ENCODE measurements at regions not wholly inside any gene's neighbourhood (a gene's known extent, or its start where the extent isn't known, plus 50 kb on each side); places are given as distances from the start of the nearest gene placed in this dataset.
A peak's percentile ranks its signal among the peaks of the same experiment; 100 is the strongest.

GRCh38 chr4:141814499-141814898 lies 178.1 kb downstream of the IL15 start:
- H3K4me3 ChIP-seq (ENCODE audit: low read length) = no peak overlapping the region
- peak; percentile 32 for DNase-seq (ENCODE audit: low read depth)
- no peak for TF ChIP-seq CTCF (IDR thresholded peaks at IDR 0.05; ENCODE audit: insufficient read depth, low read depth, low read length, missing control alignments)

GRCh38 chr4:141815646-141816045 lies 179.3 kb downstream of the IL15 start:
- no peak overlapping the region for H3K4me3 ChIP-seq (ENCODE audit: low read length)
- no peak for DNase-seq (ENCODE audit: low read depth)
- TF ChIP-seq CTCF (IDR thresholded peaks at IDR 0.05; ENCODE audit: insufficient read depth, low read depth, low read length, missing control alignments) = no peak

DNA sequence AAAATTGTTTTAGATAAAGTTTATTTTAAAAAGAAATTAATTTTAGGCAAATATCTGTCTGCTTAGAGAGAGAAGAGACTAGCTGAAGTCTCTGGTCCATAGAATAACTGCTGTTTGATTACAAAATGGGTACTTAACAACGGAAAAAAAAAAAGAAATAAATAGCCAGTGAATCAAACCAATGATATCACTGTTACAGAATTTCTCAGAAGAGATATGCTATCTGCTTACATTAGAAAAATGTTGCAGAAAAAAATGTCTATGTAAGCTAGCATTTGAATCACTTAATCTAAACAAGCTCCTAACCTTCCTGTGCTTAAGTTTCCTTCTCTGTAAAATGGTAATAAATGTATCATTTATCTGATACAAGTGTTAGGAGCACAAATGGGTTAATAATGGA lies 189.9 kb downstream of the IL15 start:
- TF ChIP-seq CTCF (IDR thresholded peaks at IDR 0.05; ENCODE audit: insufficient read depth, low read depth, low read length, missing control alignments) = no peak
- no peak for DNase-seq (ENCODE audit: low read depth)
- no peak overlapping the region for H3K4me3 ChIP-seq (ENCODE audit: low read length)

DNA sequence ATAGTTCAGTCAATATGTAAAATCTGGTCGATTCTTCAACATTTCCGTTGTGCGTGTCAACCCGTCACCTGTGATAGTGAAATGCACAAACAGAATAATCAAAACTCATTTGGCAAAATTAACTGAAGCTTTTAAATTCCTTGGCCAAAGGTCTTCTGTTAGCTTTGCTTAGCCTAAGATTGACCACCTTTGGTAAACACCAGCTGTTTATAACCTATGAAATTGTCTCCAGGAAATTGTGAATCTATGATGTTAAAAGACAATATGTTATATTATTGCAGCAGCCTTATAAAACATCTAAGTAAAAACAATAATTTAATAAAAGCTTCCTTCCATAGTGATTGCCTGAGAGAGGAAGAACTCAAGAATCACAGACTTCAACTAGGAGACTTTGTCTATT lies 196.8 kb downstream of the IL15 start:
- no peak for TF ChIP-seq CTCF (IDR thresholded peaks at IDR 0.05; ENCODE audit: insufficient read depth, low read depth, low read length, missing control alignments)
- H3K4me3 ChIP-seq (ENCODE audit: low read length) = no peak overlapping the region
- no peak for DNase-seq (ENCODE audit: low read depth)

GRCh38 chr4:141840299-141840986 lies 204.1 kb downstream of the IL15 start:
- TF ChIP-seq CTCF (IDR thresholded peaks at IDR 0.05; ENCODE audit: insufficient read depth, low read depth, low read length, missing control alignments) = no peak
- DNase-seq (ENCODE audit: low read depth) = no peak
- no peak overlapping the region for H3K4me3 ChIP-seq (ENCODE audit: low read length)

DNA sequence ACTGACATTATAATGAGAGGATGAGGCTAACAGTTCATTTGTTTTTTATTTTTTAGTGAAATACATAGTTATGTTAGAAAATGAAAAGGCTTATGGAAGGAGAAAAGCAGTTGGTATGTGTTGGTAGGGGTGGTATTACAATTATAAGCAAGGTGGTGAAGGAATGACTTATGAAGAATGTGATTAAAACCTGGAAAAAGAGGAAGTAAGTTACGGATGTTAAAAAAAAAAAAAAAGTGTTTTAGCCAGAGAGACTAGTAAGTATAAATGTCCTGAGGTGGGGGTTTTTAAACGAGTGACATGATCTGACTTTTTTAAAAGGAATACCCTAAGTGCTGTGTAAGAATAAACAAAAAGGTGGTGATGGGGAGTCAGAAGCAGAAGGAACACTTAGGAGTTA lies 206.8 kb downstream of the IL15 start:
- TF ChIP-seq CTCF (IDR thresholded peaks at IDR 0.05; ENCODE audit: insufficient read depth, low read depth, low read length, missing control alignments) = no peak

GRCh38 chr4:141845901-141846300 lies 209.5 kb downstream of the IL15 start:
- no peak overlapping the region for H3K4me3 ChIP-seq (ENCODE audit: low read length)
- no peak for TF ChIP-seq CTCF (IDR thresholded peaks at IDR 0.05; ENCODE audit: insufficient read depth, low read depth, low read length, missing control alignments)
- peak; percentile 39 for DNase-seq (ENCODE audit: low read depth)

More for the DNA sequence above, 206.8 kb downstream of the IL15 start:
- H3K4me3 ChIP-seq (ENCODE audit: low read length) = no peak overlapping the region
- no peak for DNase-seq (ENCODE audit: low read depth)
